CD4-positive, alpha-beta T cell treated with Interleukin-1 beta for 1 hour (primary cell): ENCODE measurements at regions not wholly inside any gene's neighbourhood (a gene's known extent, or its start where the extent isn't known, plus 50 kb on each side); places are given as distances from the start of the nearest gene placed in this dataset.

Experiments used
- DNase-seq, 2 donors: peaks; one replicate each; pipeline ENCODE4 v3.0.0-alpha.2; 2020 to 2022

DNA sequence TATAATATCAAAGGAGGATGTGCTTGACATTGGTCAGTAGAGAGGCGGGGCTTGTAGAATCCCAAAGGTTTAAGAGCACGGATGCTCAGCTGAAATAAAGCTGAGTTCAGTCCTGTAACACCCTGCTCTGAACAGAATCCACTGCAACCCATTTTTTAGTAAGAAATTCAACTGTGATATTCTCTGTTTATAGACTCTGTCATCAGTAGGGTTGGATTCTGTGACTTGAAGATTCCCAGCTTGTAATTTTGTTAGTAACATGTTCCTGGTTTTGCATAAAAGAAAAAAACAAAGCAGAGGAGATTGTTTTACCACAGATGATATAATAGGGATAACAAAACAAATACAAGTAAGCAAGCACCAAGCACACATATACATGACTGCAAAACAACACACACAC lies 324.6 kb upstream of the NR2F2 start:
- no peak for DNase-seq

DNA sequence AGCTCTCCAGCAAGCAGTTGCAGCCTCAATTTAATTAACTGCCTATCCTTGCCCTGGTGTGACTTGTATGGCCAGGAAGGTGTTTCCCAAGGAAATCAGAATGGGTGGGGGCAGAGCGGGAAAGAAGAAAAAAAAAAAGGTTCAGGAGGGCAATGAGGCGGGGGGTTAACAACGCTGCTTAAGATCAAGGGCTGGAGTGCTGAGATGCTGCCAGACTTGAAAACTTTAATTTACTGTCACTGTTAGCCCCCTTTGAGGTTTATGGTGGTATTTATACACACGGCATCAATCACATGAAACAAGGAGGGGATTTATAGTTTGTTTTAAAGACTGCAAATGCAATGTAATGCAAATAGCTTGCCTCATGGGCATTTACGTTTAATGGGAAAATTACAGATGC lies 319.4 kb upstream of the NR2F2 start:
- DNase-seq, result no peak

GRCh38 chr15:96014939-96015338 lies 315.6 kb upstream of the NR2F2 start:
- no peak for DNase-seq

DNA sequence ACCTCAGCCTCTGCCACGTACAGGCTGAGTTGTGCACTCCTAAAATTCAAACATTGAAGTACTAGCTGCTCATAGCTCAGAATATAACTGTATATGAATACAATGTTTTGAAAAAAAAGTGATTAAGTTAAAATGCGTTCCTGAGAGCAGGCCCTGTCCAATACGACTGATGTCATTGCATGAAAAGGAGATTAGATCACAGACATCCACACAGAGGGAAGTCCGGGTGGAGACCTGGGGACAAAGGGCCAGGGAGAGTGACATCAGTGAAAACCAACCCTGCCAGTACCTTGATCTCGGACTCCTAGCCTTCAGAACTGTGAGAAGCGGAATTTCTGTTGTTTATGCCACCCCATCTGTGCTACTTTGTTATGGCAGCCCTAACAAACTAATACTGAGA lies 311.4 kb upstream of the NR2F2 start:
- DNase-seq, result no peak

DNA sequence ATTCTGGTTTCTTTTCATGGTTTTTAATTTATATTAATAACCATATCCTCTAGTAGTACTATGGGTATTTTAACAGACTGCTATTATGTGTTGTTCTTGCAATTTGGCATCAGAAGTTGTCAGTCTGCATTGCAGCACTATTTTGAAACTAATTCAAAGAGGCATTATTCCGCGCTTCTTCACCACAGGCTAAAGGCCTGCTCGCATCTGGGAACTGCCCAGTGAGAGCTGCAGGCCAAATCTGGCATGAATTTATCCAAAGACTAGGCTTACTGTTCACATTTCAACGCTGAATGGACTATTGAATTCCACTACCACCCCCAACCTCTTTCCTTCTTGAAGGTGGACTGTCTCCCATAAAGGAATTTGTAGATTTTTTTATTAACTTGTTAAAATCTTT lies 310.4 kb upstream of the NR2F2 start:
- no peak for DNase-seq

DNA sequence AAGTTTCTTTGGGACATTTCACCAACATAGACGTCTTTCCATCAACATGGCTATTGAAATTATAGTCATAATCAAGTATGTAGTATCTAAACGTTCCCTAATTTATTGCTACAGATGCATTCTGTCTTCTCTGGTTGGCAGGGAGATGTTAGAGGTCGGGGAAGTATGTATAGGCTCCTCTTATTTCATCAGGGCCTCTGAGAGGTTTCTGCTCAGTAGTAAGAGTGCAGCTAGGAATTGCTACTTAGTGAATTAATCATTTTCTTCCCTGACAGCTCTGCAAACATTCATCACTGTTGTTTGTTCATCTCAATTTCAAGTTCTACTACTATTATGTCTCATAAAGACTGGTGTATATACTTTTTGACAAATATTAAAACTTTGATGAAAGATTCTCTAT lies 309.7 kb upstream of the NR2F2 start:
- DNase-seq, result no peak

DNA sequence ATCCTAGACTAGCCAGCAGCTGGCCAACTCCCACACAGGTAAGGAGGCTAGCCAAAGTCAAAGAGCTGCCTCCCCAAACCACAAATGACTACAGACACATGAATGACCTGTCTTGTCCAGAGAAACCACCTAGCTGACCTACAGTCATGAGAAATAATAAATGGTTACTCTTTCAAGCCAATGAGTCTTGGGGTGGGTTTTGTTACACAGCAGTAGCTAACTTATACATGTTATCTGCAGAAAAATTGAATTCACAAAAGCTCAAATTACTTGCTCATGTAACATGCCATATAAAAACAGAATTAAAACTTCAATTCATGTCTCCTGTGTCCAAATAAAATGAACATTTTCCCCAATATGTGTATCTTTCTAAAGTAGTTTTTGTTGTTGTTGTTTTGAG lies 307.4 kb upstream of the NR2F2 start:
- no peak for DNase-seq

- DNase-seq, result no peak
Observed at GRCh38 chr15:96027501-96027900, 303.0 kb upstream of the NR2F2 start.

- DNase-seq, result no peak
Observed at GRCh38 chr15:96028620-96029019, 301.9 kb upstream of the NR2F2 start.

DNA sequence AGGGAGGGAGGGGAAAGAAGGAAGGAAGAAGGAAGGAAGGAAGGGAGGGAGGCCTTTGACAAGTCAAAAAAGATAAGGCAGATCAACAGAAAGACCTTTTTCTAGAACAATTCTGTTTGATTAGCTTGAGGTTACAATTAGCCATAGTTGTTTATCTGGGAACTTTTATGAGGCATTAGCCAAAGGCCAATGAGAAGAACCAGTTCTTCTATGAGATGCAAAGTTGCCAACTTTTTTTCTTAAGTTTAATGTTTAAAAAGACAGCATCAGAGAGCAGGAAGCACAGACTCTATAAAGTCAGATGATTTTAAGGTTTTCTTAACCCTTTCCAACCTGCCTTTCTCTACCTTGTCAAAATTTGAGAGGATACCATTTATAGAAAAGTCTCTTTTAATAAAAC lies 301.3 kb upstream of the NR2F2 start:
- no peak for DNase-seq

GRCh38 chr15:96031426-96032110 lies 298.9 kb upstream of the NR2F2 start:
- no peak for DNase-seq

- DNase-seq, result no peak
Observed at GRCh38 chr15:96035091-96035490, 295.4 kb upstream of the NR2F2 start.

DNA sequence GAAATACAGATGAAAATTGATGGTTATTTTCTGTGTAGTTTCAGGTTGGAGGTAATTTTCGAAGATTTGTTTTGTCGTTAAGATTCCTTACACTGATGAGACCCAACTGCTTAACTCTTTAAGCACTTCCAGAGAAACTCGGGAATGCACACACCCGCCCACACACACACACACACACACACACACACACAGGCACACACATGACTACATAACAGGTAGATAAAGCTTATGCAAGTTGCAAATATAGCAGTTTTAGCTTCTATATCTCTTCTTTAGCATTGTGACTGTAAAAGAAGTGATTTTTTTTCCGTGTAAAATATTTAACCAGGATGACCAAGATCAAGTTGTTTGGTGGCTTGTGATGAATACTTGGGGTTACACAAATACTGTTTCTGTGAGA lies 294.9 kb upstream of the NR2F2 start:
- DNase-seq, result no peak

GRCh38 chr15:96037584-96037983 lies 292.9 kb upstream of the NR2F2 start:
- no peak for DNase-seq

- no peak for DNase-seq
Observed at GRCh38 chr15:96038131-96038530, 292.4 kb upstream of the NR2F2 start.

- no peak for DNase-seq
Observed at GRCh38 chr15:96038650-96039049, 291.9 kb upstream of the NR2F2 start.

GRCh38 chr15:96041982-96042733 lies 288.3 kb upstream of the NR2F2 start:
- no peak for DNase-seq

DNA sequence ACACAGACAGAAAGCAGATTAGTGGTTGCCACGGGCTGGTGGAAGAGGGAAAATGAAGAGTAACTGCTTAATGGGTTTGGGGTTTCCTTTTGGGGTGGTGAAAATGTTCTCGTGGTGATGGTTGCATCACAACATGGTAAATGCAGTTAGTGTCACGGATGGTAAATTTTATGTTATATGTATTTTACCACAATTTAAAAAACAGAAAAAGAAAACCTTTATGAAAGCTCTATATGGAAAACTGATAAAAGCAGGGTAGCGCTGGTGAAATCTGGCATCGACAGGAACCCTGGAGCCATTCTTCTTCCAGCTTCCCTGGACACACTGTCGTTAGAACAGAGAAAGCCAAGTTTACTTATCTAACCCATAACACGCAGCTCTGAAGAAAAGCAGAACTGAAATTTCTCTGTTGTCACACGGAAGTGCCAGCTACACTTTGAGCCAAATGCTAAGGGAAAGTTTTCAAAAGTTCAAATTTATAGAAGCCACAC lies 287.7 kb upstream of the NR2F2 start:
- DNase-seq, result no peak

DNA sequence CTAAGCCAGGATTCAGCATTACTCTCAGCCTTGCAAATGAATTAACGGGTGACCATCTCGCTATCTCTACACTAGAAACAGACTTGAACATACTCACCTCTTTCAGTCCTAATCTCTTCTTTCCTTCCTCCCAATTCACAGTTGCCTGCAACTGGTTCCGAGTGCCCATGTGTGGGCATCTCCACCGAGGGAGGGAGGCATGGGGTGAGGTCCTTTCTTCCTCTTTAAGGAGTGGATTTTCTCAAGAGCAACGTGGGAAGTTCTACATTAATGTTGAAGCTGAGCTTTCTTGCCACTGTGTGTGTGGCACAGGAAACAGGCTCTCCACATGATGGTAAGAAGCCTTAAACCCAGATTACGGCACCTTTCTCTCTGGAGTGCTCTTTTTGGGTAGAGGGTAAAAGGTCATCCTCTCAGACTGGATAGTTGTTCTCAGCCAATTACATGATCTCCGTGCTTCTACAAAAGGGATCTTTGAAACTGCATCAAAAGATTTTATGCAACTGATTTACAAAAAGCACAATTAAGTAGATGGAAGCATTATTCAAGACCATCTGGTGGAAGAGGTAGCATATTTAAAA lies 286.8 kb upstream of the NR2F2 start:
- DNase-seq, result no peak

DNA sequence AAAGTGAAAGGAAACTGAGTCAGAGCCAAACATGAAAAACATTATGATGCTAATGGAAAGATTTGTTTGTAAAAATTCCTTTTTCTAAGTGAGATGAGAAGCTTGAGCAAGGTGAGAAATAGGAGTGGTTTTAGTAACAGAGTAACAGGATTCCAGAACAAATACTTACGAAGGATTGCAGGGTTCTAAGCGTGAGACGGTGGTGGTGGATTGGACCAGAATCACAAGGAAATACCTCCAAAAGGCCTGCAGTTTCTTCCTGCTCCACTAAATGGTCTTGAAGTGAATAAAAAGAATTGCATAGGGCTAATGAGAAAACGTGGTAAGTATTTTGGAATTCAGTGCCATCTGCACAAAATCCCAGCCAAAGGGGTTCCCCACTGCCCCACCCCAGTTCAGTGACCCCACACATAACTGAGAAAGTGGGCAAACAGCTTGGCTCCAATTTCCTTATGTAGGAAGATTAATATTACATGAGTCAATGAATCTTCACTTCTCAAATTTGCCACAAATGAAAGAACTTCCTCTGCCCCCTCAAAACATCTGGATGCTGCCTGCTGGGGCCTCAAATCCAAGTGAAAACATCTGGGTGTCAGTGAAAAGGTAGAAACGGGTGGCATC lies 283.8 kb upstream of the NR2F2 start:
- DNase-seq, result no peak

GRCh38 chr15:96047255-96047931 lies 283.1 kb upstream of the NR2F2 start:
- no peak for DNase-seq

- DNase-seq, result no peak
Observed at GRCh38 chr15:96049323-96049722, 281.2 kb upstream of the NR2F2 start.

GRCh38 chr15:96049766-96050165 lies 280.7 kb upstream of the NR2F2 start:
- DNase-seq, result no peak
